H1 (cell line): ENCODE measurements at regions not wholly inside any gene's neighbourhood (a gene's known extent, or its start where the extent isn't known, plus 50 kb on each side); places are given as distances from the start of the nearest gene placed in this dataset.

ENCODE experiments used
- ASH2L ChIP-seq: fragments of 200-600, 300-600 bp; sonication (generic); IDR thresholded peaks from one replicate; pipeline ENCODE4 v1.7.1; 2017; ENCODE audit warnings: low read length
- CBX8 ChIP-seq: fragments of 300-800, 300-1000 bp; sonication (generic); IDR thresholded peaks from 2 replicates; pipeline ENCODE4 v1.7.1; 2016; ENCODE audit warnings: low read depth, low read length, borderline replicate concordance
- CEBPB ChIP-seq: IDR thresholded peaks from 2 replicates; pipeline ENCODE4 v1.6.1; 2012; ENCODE audit warnings: low read depth, low read length
- JUND ChIP-seq: IDR thresholded peaks from 2 replicates; pipeline ENCODE4 v1.6.1; 2011; ENCODE audit warnings: mild to moderate bottlenecking, improper control_type of control experiment, low read length
- PHF8 ChIP-seq: fragments of 200-600 bp; sonication (generic); conservative IDR thresholded peaks from 2 replicates; pipeline ENCODE4 v1.7.1; 2012; ENCODE audit warnings: low read depth, mild to moderate bottlenecking, inconsistent platforms, low read length, moderate library complexity
- RFX5 ChIP-seq: IDR thresholded peaks from 2 replicates; pipeline ENCODE4 v1.6.1; 2011; ENCODE audit warnings: low read depth, low read length, improper control_type of control experiment, borderline replicate concordance
- SP1 ChIP-seq: IDR thresholded peaks from 2 replicates; pipeline ENCODE4 v1.6.1; 2011; ENCODE audit warnings: low read depth, low read length
- SP2 ChIP-seq: IDR thresholded peaks from 2 replicates; pipeline ENCODE4 v1.6.1; 2012; ENCODE audit warnings: mild to moderate bottlenecking, low read length, inconsistent platforms
- TAF1 ChIP-seq: IDR thresholded peaks from 2 replicates; pipeline ENCODE4 v1.6.1; 2011; ENCODE audit warnings: mild to moderate bottlenecking, low read depth, low read length

GRCh38 chr2:226030369-226030768 lies 630.9 kb downstream of the NYAP2 start (continued):
- TF ChIP-seq CBX8 (no peak), ASH2L (no peak), SP1 (no peak), TAF1 (no peak), PHF8 (no peak), CEBPB (no peak), RFX5 (no peak), SP2 (no peak), JUND (no peak)
